ENCODE measurements at regions not wholly inside any gene's neighbourhood (a gene's known extent, or its start where the extent isn't known, plus 50 kb on each side); places are given as distances from the start of the nearest gene placed in this dataset.

DNA sequence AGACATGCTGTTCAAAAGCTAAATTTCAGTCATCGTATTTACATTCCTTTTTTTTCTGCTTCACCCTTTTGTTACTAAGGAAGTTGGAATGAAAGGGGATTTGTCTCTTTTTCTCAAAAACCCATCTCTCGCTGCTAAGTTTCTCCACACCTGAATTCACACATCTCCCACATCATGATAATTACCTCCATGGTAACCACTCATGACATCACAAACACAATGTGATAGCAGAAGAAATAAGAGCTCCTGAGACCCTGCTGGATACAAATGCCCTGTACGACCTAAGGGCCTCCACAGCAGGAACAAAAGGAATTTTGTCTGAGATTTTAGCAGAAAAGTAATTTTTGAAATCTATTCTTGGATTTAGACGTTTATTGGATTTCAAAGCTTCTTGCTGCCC lies 82.6 kb upstream of the GNAO1 start:
- no peaks in the 10 kb centered on the region for H3K4me1 ChIP-seq (ENCODE audit: control insufficient read depth, extremely low read depth, insufficient read depth, low read length)
- H2AFZ ChIP-seq (ENCODE audit: low read length) = no peak overlapping the region
- H4K20me1 ChIP-seq (ENCODE audit: control insufficient read depth, extremely low read depth, insufficient read depth, low read length) = no peaks in the 10 kb centered on the region
- H3K36me3 ChIP-seq (ENCODE audit: control insufficient read depth, insufficient read depth, low read length) = no peaks in the 10 kb centered on the region
- no peak overlapping the region for H3K9ac ChIP-seq (ENCODE audit: insufficient read depth, low read length)
- TF ChIP-seq, protein P1, sequence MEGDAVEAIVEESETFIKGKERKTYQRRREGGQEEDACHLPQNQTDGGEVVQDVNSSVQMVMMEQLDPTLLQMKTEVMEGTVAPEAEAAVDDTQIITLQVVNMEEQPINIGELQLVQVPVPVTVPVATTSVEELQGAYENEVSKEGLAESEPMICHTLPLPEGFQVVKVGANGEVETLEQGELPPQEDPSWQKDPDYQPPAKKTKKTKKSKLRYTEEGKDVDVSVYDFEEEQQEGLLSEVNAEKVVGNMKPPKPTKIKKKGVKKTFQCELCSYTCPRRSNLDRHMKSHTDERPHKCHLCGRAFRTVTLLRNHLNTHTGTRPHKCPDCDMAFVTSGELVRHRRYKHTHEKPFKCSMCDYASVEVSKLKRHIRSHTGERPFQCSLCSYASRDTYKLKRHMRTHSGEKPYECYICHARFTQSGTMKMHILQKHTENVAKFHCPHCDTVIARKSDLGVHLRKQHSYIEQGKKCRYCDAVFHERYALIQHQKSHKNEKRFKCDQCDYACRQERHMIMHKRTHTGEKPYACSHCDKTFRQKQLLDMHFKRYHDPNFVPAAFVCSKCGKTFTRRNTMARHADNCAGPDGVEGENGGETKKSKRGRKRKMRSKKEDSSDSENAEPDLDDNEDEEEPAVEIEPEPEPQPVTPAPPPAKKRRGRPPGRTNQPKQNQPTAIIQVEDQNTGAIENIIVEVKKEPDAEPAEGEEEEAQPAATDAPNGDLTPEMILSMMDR (conservative IDR thresholded peaks at IDR 0.05 in 1 of 2, IDR thresholded peaks at IDR 0.05 in 1 of 2; ENCODE audit: low read depth in 1 of 2, low read length in 2 of 2) = no peak
- no peak for TF ChIP-seq EZH2 (IDR thresholded peaks at IDR 0.05; ENCODE audit: low read length, missing control alignments)
- H3K9me3 ChIP-seq (ENCODE audit: control insufficient read depth, insufficient read depth, low read depth, low read length) = no peaks in the 10 kb centered on the region
- H3K4me3 ChIP-seq (replicated peaks in 1 of 4; ENCODE audit: control extremely low read depth in 1 of 4, insufficient read depth in 1 of 4, low read depth in 3 of 4, low read length in 4 of 4) = no peak overlapping the region
- H3K79me2 ChIP-seq (ENCODE audit: control insufficient read depth, insufficient read depth, low read length) = no peaks in the 10 kb centered on the region
- H3K4me2 ChIP-seq (ENCODE audit: extremely low read depth, insufficient read depth, low read length) = no peak overlapping the region
- no peaks in the 10 kb centered on the region for H3K27me3 ChIP-seq (ENCODE audit: control insufficient read depth, insufficient read depth, low read length)
- H3K27ac ChIP-seq (ENCODE audit: insufficient read depth, low read length) = no peak overlapping the region
- DNase-seq (ENCODE audit: low read depth in 2 of 2) = no peak

DNA sequence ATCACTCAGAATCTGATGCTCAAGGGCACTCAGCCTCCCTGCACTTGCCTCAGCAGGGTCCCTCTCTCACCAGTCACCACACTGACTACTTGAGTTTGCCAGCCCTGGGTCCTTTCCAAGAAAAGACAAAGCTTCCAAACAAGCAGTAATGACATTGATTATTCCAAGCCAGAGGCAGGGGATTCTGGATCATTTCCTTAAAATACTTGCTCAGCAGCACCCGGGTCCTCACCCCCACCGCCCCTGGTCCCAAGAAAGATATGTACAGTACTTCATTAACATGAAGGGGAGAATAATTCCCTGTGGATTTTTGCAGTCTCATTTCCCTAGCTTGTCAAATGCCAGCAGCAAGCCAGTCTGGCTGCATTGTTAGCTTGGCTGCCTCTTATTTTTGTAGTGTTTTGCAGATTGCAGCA lies 83.2 kb upstream of the GNAO1 start:
- H3K4me2 ChIP-seq (ENCODE audit: extremely low read depth, insufficient read depth, low read length) = no peak overlapping the region
- H4K20me1 ChIP-seq (ENCODE audit: control insufficient read depth, extremely low read depth, insufficient read depth, low read length) = no peaks in the 10 kb centered on the region
- H3K79me2 ChIP-seq (ENCODE audit: control insufficient read depth, insufficient read depth, low read length) = no peaks in the 10 kb centered on the region
- no peak overlapping the region for H2AFZ ChIP-seq (ENCODE audit: low read length)
- TF ChIP-seq, protein P1 (conservative IDR thresholded peaks at IDR 0.05 in 1 of 2, IDR thresholded peaks at IDR 0.05 in 1 of 2; ENCODE audit: low read depth in 1 of 2, low read length in 2 of 2) = no peak
- no peak for TF ChIP-seq EZH2 (IDR thresholded peaks at IDR 0.05; ENCODE audit: low read length, missing control alignments)
- DNase-seq (ENCODE audit: low read depth in 2 of 2) = no peak
- no peak overlapping the region for H3K4me3 ChIP-seq (replicated peaks in 1 of 4; ENCODE audit: control extremely low read depth in 1 of 4, insufficient read depth in 1 of 4, low read depth in 3 of 4, low read length in 4 of 4)
- H3K27ac ChIP-seq (ENCODE audit: insufficient read depth, low read length) = no peak overlapping the region
- H3K36me3 ChIP-seq (ENCODE audit: control insufficient read depth, insufficient read depth, low read length) = no peaks in the 10 kb centered on the region
- H3K9me3 ChIP-seq (ENCODE audit: control insufficient read depth, insufficient read depth, low read depth, low read length) = no peaks in the 10 kb centered on the region
- H3K27me3 ChIP-seq (ENCODE audit: control insufficient read depth, insufficient read depth, low read length) = no peaks in the 10 kb centered on the region
- no peaks in the 10 kb centered on the region for H3K4me1 ChIP-seq (ENCODE audit: control insufficient read depth, extremely low read depth, insufficient read depth, low read length)
- no peak overlapping the region for H3K9ac ChIP-seq (ENCODE audit: insufficient read depth, low read length)

GRCh38 chr16:56106527-56106926 lies 84.8 kb upstream of the GNAO1 start:
- Histone ChIP-seq H3K79me2 (ENCODE audit: control insufficient read depth, insufficient read depth, low read length) (no peaks in the 10 kb centered on the region), H3K27me3 (ENCODE audit: control insufficient read depth, insufficient read depth, low read length) (no peaks in the 10 kb centered on the region), H4K20me1 (ENCODE audit: control insufficient read depth, extremely low read depth, insufficient read depth, low read length) (no peaks in the 10 kb centered on the region), H3K4me1 (ENCODE audit: control insufficient read depth, extremely low read depth, insufficient read depth, low read length) (no peaks in the 10 kb centered on the region), H3K27ac (ENCODE audit: insufficient read depth, low read length) (no peak overlapping the region), H3K4me2 (ENCODE audit: extremely low read depth, insufficient read depth, low read length) (no peak overlapping the region), H3K4me3 (replicated peaks in 1 of 4; ENCODE audit: control extremely low read depth in 1 of 4, insufficient read depth in 1 of 4, low read depth in 3 of 4, low read length in 4 of 4) (no peak overlapping the region), H3K9me3 (ENCODE audit: control insufficient read depth, insufficient read depth, low read depth, low read length) (no peaks in the 10 kb centered on the region), H3K9ac (ENCODE audit: insufficient read depth, low read length) (no peak overlapping the region), H2AFZ (ENCODE audit: low read length) (no peak overlapping the region), H3K36me3 (ENCODE audit: control insufficient read depth, insufficient read depth, low read length) (no peaks in the 10 kb centered on the region)
- no peak for DNase-seq (ENCODE audit: low read depth in 2 of 2)
- TF ChIP-seq EZH2 (IDR thresholded peaks at IDR 0.05; ENCODE audit: low read length, missing control alignments) = no peak
- TF ChIP-seq, protein P1 (conservative IDR thresholded peaks at IDR 0.05 in 1 of 2, IDR thresholded peaks at IDR 0.05 in 1 of 2; ENCODE audit: low read depth in 1 of 2, low read length in 2 of 2) = no peak
